ENCODE measurements at regions not wholly inside any gene's neighbourhood (a gene's known extent, or its start where the extent isn't known, plus 50 kb on each side); places are given as distances from the start of the nearest gene placed in this dataset.

- no peak overlapping the region for H3K4me3 Mint-ChIP-seq
- no peaks in the 10 kb centered on the region for H3K27me3 Mint-ChIP-seq (ENCODE audit: low read depth)
- H3K4me1 Mint-ChIP-seq (ENCODE audit: low read depth) = no peaks in the 10 kb centered on the region
- H3K36me3 Mint-ChIP-seq (ENCODE audit: insufficient read depth in 2 of 2) = no peaks in the 10 kb centered on the region
- DNase-seq (no peak), ATAC-seq (replicated peaks in 1 of 2) (no peak)
- no peak overlapping the region for H3K27ac Mint-ChIP-seq
- H3K9me3 Mint-ChIP-seq = no peaks in the 10 kb centered on the region
These were observed 157.5 kb upstream of the ANKRD50 start for GRCh38 chr4:124869961-124870495.

DNA sequence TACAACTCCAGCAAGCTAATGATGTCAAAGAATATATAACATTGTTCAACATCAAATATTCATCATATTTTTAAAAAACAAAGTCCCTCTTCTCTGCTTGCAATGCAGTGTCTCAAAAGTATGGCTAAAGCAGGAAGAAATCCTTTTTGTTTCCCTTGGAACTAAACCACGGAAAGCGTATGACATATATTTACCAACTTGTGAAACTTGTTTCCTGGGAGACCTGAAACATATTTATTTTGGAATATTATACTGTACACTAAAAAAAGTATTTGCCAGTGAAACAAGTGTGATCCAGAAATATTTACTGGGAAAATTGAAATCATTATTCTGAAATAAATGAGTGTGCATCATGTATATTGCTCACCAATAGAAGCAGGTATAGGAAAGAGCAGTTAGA is 156.0 kb upstream of the ANKRD50 start:
- Mint-ChIP-seq H3K4me1 (ENCODE audit: low read depth) (no peaks in the 10 kb centered on the region), H3K9me3 (no peaks in the 10 kb centered on the region), H3K4me3 (no peak overlapping the region), H3K27ac (no peak overlapping the region), H3K27me3 (ENCODE audit: low read depth) (no peaks in the 10 kb centered on the region), H3K36me3 (ENCODE audit: insufficient read depth in 2 of 2) (no peaks in the 10 kb centered on the region)
- ATAC-seq (replicated peaks in 1 of 2) (no peak), DNase-seq (no peak)

- Mint-ChIP-seq H3K4me3 (no peak overlapping the region), H3K4me1 (ENCODE audit: low read depth) (no peaks in the 10 kb centered on the region), H3K36me3 (ENCODE audit: insufficient read depth in 2 of 2) (no peaks in the 10 kb centered on the region), H3K9me3 (no peaks in the 10 kb centered on the region), H3K27me3 (ENCODE audit: low read depth) (no peaks in the 10 kb centered on the region), H3K27ac (no peak overlapping the region)
- no peak for DNase-seq
- no peak for ATAC-seq (replicated peaks in 1 of 2)
These were observed 155.0 kb upstream of the ANKRD50 start for GRCh38 chr4:124867536-124867935.

DNA sequence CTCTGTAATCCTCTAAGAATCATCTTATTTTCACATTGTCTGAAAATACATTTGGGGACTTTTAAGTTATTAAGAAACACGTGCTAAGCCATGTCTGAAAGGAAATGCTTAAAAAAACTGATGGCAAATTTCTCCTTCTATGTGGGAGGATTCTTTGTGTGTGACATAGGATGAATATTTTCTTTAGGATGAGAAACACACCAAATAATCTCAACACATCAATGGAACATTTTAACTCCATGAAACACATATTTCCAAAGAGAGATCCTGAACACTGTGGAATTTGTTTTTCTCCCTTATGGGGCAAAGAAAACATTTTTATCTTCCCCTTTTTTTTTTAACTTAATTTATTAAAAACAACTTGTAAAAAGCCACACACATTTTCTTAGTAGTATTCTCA is 153.8 kb upstream of the ANKRD50 start:
- H3K4me3 Mint-ChIP-seq = no peak overlapping the region
- no peaks in the 10 kb centered on the region for H3K27me3 Mint-ChIP-seq (ENCODE audit: low read depth)
- no peaks in the 10 kb centered on the region for H3K9me3 Mint-ChIP-seq
- no peaks in the 10 kb centered on the region for H3K4me1 Mint-ChIP-seq (ENCODE audit: low read depth)
- H3K27ac Mint-ChIP-seq = no peak overlapping the region
- DNase-seq (no peak), ATAC-seq (replicated peaks in 1 of 2) (no peak)
- no peaks in the 10 kb centered on the region for H3K36me3 Mint-ChIP-seq (ENCODE audit: insufficient read depth in 2 of 2)

DNA sequence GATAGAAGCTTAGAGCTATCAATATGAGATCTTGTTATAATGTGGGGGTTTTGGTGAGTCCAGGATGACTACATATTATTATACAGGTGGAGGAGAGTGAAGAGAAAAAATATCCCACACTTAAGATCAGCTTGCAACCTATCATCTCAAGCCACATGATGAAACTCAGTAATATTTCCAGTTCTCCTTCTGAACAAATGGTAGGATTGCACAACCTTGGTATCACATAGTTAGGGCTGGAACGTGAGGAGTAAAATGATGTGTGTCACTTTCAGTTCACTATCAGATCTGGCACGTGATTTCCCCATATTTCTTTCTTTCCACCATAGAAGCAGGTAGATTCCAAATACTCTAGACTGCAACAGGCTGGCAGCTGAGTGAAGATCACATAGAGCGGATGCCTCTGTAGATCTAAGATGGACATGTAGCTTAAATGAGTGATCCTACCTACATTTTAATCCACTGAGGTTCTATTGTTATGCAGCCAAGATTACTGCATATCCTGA is 150.6 kb upstream of the ANKRD50 start:
- Mint-ChIP-seq H3K27ac (no peak overlapping the region), H3K27me3 (ENCODE audit: low read depth) (no peaks in the 10 kb centered on the region), H3K9me3 (no peaks in the 10 kb centered on the region), H3K36me3 (ENCODE audit: insufficient read depth in 2 of 2) (no peaks in the 10 kb centered on the region), H3K4me1 (ENCODE audit: low read depth) (no peaks in the 10 kb centered on the region), H3K4me3 (no peak overlapping the region)
- ATAC-seq (replicated peaks in 1 of 2) (no peak), DNase-seq (no peak)

DNA sequence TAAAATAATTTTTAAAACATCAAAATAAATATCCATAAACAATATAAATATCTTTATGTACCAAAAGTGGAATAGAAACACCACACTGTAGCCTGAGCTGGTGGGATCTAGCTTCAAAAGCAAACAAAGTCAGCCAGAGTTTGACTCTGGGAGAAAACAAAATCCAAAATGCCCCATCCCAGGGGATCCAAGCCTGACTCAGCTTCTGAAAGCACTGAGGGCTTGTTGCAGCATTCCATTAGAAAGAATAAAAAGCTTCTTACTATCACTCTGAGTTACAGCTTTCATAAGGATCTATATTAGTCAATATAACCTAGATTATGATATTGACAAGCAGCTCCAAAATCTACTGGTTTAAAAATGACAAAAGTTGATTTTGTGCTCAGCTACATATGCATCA is 149.7 kb upstream of the ANKRD50 start:
- Mint-ChIP-seq H3K4me3 (no peak overlapping the region), H3K27me3 (ENCODE audit: low read depth) (no peaks in the 10 kb centered on the region), H3K4me1 (ENCODE audit: low read depth) (no peaks in the 10 kb centered on the region), H3K9me3 (no peaks in the 10 kb centered on the region), H3K27ac (no peak overlapping the region), H3K36me3 (ENCODE audit: insufficient read depth in 2 of 2) (no peaks in the 10 kb centered on the region)
- ATAC-seq (replicated peaks in 1 of 2) (no peak), DNase-seq (no peak)

DNA sequence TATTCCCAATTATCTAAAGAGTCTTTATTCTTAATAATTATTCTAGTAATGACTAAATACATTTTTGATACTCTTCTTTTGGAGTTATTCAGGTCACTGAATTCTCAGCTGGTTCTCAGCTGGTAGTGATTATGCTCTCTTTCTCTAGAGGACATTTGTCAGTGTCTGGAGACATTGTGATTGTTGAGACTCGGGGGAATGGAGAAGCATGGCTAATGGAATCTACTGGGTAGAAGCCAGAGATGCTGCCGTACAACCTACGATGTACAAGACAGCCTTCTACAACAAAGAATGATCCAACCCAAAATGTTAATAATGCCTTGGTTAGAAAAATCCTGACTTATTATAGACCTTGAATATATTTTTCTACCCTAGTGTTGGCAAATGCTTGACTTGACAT is 149.2 kb upstream of the ANKRD50 start:
- H3K9me3 Mint-ChIP-seq = no peaks in the 10 kb centered on the region
- no peak for ATAC-seq (replicated peaks in 1 of 2)
- no peaks in the 10 kb centered on the region for H3K27me3 Mint-ChIP-seq (ENCODE audit: low read depth)
- no peaks in the 10 kb centered on the region for H3K36me3 Mint-ChIP-seq (ENCODE audit: insufficient read depth in 2 of 2)
- H3K27ac Mint-ChIP-seq = no peak overlapping the region
- H3K4me1 Mint-ChIP-seq (ENCODE audit: low read depth) = no peaks in the 10 kb centered on the region
- no peak for DNase-seq
- H3K4me3 Mint-ChIP-seq = no peak overlapping the region

- DNase-seq = no peak
- Mint-ChIP-seq H3K4me1 (ENCODE audit: low read depth) (no peaks in the 10 kb centered on the region), H3K9me3 (peaks cover 3 to 4% of the 10 kb centered on the region in 2 donors), H3K36me3 (ENCODE audit: insufficient read depth in 2 of 2) (no peaks in the 10 kb centered on the region), H3K27ac (no peak overlapping the region), H3K4me3 (no peak overlapping the region), H3K27me3 (ENCODE audit: low read depth) (no peaks in the 10 kb centered on the region)
- no peak for ATAC-seq (replicated peaks in 1 of 2)
These were observed 142.4 kb upstream of the ANKRD50 start for GRCh38 chr4:124854968-124855367.

DNA sequence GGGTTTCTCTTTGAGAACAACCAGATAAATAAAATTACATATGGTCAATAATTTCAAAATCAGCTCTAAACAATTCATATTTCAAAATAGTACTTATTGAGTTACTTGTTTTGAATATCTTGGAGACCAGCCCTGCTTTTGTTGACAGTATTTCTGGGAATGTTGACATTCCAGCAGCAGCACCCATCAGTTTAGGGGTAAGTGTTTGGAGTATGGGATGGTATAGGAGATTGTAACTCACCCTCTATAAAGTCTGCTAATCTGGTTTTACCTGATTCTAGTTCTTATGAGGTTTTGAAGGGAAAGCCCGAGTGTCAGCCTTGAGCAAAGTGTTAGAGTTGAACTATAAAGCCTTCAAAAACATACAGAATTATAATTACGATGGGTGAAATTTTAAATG is 139.2 kb upstream of the ANKRD50 start:
- H3K36me3 Mint-ChIP-seq (ENCODE audit: insufficient read depth in 2 of 2) = no peaks in the 10 kb centered on the region
- H3K4me3 Mint-ChIP-seq = no peak overlapping the region
- H3K9me3 Mint-ChIP-seq = peaks cover 3 to 4% of the 10 kb centered on the region in 2 donors
- no peak overlapping the region for H3K27ac Mint-ChIP-seq
- no peak for DNase-seq
- no peaks in the 10 kb centered on the region for H3K4me1 Mint-ChIP-seq (ENCODE audit: low read depth)
- ATAC-seq (replicated peaks in 1 of 2) = no peak
- H3K27me3 Mint-ChIP-seq (ENCODE audit: low read depth) = no peaks in the 10 kb centered on the region

DNA sequence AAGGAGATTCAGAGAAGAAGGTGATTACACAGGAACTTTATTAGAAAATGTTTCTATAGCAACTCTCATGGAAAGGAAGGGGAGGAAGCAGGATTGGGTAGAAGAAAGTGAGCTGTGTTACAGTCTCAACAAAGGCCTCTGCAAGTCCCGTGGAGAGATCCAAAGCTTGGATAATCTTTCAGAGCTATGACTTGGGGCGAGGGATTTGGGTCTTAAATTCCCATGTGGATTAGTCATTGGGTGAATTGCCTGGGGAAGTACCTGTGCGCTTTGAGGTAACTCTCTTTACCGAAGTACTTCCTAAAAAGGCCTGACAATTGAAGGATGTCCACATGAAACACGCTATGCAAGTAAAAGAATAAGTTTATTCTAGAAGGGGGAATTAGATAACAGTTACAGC is 133.8 kb upstream of the ANKRD50 start:
- no peak for ATAC-seq (replicated peaks in 1 of 2)
- Mint-ChIP-seq H3K4me3 (no peak overlapping the region), H3K4me1 (ENCODE audit: low read depth) (no peaks in the 10 kb centered on the region), H3K36me3 (ENCODE audit: insufficient read depth in 2 of 2) (peaks cover 1 to 5% of the 10 kb centered on the region in 2 donors), H3K27ac (no peak overlapping the region), H3K27me3 (ENCODE audit: low read depth) (no peaks in the 10 kb centered on the region), H3K9me3 (peaks cover 4 to 13% of the 10 kb centered on the region in 2 donors)
- DNase-seq = no peak

GRCh38 chr4:124839786-124840390 is 127.4 kb upstream of the ANKRD50 start:
- ATAC-seq (replicated peaks in 1 of 2) = no peak
- Mint-ChIP-seq H3K36me3 (ENCODE audit: insufficient read depth in 2 of 2) (peaks cover 7 to 12% of the 10 kb centered on the region in 2 donors), H3K27ac (no peak overlapping the region), H3K27me3 (ENCODE audit: low read depth) (no peaks in the 10 kb centered on the region), H3K4me3 (no peak overlapping the region), H3K9me3 (peaks cover 15 to 17% of the 10 kb centered on the region in 2 donors), H3K4me1 (ENCODE audit: low read depth) (no peaks in the 10 kb centered on the region)
- DNase-seq = no peak

GRCh38 chr4:124833831-124834505 is 121.4 kb upstream of the ANKRD50 start:
- Mint-ChIP-seq H3K36me3 (ENCODE audit: insufficient read depth in 2 of 2) (peaks cover 0 to 2% of the 10 kb centered on the region in 2 donors), H3K27me3 (ENCODE audit: low read depth) (no peaks in the 10 kb centered on the region), H3K4me1 (ENCODE audit: low read depth) (no peaks in the 10 kb centered on the region), H3K4me3 (no peak overlapping the region), H3K9me3 (peaks cover 4 to 10% of the 10 kb centered on the region in 2 donors), H3K27ac (no peak overlapping the region)
- ATAC-seq (replicated peaks in 1 of 2) (no peak), DNase-seq (no peak)

DNA sequence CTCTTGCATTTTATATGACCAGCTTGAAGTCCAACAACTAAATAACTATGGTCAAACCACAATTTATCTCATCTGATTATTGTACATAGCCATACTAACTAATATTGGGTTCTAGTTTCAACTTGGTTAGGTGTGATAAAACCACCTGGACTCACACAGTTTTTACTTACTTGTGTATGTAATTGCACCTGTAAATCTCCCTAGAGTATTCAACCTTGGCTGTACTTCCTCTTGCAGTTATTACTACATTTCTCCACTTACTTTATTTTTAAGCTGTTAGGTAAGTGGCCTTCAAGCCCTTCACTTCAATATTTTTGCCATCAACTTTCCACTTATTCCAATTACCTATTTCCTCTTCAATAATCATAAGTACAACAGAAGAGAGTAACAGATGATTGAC is 115.8 kb upstream of the ANKRD50 start:
- Mint-ChIP-seq H3K4me3 (no peak overlapping the region), H3K36me3 (ENCODE audit: insufficient read depth in 2 of 2) (no peaks in the 10 kb centered on the region), H3K9me3 (peaks cover 6 to 7% of the 10 kb centered on the region in 2 donors), H3K4me1 (ENCODE audit: low read depth) (no peaks in the 10 kb centered on the region), H3K27me3 (ENCODE audit: low read depth) (no peaks in the 10 kb centered on the region), H3K27ac (no peak overlapping the region)
- no peak for DNase-seq
- no peak for ATAC-seq (replicated peaks in 1 of 2)

DNA sequence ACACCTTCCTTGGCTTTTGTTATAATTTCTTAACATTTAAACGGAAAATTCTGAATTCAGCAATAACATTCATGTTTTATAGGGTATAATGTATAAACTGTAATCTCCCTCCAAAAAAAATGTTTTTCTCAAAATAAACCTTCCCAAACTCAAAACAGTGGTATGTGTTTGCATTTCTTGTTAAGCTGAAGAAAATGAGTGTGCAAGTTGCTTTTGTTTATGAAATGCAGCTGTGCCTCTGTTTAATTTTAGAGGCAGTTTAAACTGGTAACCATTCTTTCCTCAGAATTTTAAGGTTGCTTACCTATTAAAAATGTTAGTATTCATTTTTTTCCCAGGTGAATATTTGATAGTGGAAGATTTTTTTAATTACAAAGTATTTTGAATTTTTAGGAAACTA is 105.0 kb upstream of the ANKRD50 start:
- Mint-ChIP-seq H3K36me3 (ENCODE audit: insufficient read depth in 2 of 2) (peaks cover 0 to 2% of the 10 kb centered on the region in 2 donors), H3K9me3 (peaks cover 11 to 12% of the 10 kb centered on the region in 2 donors), H3K4me3 (no peak overlapping the region), H3K27me3 (ENCODE audit: low read depth) (no peaks in the 10 kb centered on the region), H3K27ac (no peak overlapping the region), H3K4me1 (ENCODE audit: low read depth) (no peaks in the 10 kb centered on the region)
- ATAC-seq (replicated peaks in 1 of 2) (no peak), DNase-seq (no peak)
